ENCODE measurements at regions not wholly inside any gene's neighbourhood (a gene's known extent, or its start where the extent isn't known, plus 50 kb on each side); places are given as distances from the start of the nearest gene placed in this dataset.
"Not testable (repeated sequence)": the region's sequence is repeated elsewhere in the genome, so short reads cannot be mapped to it uniquely, and the experiment has no call there.

DNA sequence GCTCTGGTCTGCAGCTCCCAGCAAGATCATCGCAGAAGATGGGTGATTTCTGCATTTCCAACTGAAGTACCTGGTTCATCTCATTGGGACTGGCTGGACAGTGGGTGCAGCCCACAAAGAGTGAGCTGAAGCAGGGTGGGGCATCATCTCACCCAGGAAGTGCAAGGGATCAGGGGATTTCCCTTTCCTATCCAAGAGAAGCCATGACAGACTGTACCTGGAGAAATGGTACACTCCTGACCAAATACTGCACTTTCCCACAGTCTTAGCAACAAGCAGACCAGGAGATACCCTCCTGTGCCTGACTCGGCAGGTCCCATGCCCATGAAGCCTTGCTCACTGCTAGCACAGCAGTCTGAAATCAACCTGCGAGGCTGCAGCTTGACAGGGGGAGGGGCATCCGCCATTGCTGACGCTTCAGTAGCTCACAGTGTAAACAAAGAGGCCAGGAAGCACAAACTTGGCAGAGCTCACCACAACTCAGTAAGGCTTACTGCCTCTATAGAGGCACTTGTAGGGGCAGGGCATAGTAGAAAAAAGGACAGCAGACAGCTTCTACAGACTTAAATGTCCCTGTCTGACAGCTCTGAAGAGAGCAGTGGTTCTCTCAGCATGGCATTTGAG lies 60.5 kb downstream of the AREG start:
- not testable (repeated sequence) for DNase-seq (ENCODE audit: low read depth, low spot score)

DNA sequence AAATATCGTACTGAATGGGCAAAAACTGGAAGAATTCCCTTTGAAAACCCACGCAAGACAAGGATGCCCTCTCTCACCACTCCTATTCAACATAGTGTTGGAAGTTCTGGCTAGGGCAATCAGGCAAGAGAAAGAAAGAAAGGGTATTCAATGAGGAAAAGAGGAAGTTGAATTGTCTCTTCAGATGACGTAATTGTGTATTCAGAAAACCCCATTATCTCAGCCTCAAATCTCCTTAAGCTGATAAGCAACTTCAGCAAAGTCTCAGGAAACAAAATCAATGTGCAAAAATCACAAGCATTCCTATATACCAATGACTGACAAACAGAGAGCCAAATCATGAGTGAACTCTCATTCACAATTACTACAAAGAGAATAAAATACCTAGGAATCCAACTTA lies 64.4 kb downstream of the AREG start:
- DNase-seq (ENCODE audit: low read depth, low spot score), result not testable (repeated sequence)

DNA sequence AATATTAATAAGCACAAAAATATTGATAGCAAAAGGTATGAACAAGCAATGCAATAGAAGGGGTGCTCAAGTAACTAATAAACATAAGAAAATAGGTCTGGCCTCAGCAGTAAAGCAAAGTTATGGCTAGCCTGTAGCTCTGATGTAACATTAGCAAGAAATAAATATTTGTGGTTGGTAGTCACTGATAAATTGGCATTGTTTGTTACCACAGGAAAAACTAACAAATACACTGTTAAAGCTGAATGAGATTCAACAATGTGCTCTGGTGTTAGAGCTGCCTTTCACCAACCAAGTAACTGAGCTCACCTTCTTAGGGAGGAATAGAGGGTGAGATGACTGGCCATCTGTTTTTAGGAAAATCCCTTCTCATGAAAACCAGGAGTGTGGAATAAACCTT lies 71.4 kb downstream of the AREG start:
- no peak for DNase-seq (ENCODE audit: low read depth, low spot score)

DNA sequence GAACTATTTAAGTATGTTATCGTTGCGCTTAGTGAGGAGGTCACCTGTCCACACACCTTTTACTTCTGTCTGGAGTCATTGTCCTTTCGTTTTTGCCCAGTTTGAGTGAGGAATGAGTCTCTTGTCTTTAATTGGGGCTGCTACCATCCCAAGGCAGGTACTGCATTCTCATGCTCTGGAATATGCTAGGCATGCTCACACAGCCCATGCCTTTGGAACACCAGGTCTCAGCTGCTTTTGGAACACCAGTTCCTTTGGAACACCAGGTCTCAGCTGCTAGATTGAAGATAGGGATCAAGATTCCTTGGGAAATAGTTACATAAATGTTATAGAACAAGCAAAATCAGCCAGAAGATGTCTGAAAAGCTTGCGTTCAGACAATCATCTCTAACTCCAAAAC lies 73.1 kb downstream of the AREG start:
- DNase-seq (ENCODE audit: low read depth, low spot score), result no peak

DNA sequence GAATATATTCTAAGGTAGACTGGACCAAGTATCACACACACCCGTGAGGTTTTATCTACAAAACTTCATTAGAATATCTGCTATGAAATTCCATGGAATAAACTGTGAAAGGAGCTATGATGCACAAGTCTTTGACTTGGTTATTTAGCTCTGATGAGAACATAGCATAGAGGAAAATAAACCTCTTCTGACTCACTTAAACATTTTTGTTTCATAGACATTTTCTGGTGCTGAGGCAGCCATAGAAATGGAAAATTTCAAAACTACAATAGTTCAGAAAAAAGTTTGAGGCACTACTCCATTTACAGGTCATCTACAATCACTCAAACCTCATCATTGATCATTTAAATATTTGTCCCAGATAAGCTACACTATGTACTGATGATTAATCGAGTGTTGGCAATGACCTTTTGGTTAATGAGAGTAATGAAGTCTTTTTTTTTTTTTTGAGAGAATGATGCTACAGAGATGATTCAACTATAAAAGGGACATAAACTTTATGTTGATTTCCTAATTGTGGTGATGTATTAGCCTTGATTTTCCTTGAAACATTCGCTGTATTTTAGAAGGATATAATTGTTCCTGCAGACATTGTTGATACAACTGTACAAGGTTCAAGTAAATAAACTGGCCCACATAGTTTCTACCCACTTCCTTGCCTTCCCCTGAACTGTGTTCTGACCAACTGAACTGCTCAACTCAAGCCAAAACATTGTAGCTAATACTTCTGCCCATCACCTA lies 77.5 kb downstream of the AREG start:
- DNase-seq (ENCODE audit: low read depth, low spot score), result no peak

DNA sequence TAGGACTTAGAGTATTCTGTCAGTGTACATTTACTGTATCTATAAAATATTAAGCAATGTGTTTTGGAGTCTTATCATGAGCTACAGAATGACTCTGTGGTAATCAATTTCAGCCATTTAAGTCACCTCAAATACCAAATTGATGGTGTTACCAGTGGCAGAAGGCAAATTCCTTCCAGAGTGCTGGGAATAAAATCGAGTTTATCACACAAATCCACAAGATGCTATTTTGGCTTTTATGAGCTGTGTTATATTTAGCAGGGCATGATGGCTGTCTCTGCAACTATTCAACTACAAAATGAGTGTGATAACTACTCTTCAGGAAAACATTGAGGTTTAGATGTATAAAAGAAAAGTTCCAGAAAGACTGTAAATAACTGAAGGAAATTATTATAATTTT lies 78.2 kb downstream of the AREG start:
- no peak for DNase-seq (ENCODE audit: low read depth, low spot score)

DNA sequence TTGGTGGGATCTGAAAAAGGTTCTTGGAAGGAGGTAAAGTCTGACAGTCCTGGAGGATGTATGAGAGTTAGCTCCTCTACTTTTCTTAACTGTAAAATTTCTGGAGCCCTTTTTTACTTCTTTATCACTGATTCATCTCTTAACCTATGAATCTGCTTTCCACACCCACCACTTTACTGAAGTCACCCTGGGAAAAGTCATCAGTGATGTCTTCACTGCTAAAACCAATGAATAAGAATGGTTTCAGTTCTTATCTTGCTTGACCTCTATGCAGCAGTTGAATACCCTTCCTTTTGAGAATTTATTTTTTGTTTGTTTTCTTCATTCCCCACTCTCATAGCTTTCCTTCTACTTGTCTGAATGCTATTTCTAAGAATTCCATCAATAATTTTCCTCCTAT lies 80.0 kb downstream of the AREG start:
- DNase-seq (ENCODE audit: low read depth, low spot score), result no peak

DNA sequence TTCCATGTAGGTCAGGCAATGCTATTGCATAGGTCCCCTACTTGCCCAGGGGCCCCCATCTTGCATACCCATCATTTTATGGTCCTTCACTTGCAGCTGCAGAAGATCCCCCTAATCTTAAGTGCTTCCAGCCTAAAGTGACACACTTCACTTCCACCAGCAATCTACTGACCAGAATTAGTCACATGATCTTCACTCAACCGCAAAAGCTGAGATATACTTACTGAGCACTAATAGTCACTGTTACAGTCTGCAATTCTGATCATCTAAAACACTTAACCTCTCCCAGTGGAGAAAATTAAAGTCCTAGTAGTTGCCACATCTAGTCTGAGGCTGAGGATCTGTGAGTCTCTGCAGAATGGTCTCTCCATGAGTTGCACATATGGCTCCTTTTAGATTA lies 82.1 kb downstream of the AREG start:
- DNase-seq (ENCODE audit: low read depth, low spot score), result no peak

DNA sequence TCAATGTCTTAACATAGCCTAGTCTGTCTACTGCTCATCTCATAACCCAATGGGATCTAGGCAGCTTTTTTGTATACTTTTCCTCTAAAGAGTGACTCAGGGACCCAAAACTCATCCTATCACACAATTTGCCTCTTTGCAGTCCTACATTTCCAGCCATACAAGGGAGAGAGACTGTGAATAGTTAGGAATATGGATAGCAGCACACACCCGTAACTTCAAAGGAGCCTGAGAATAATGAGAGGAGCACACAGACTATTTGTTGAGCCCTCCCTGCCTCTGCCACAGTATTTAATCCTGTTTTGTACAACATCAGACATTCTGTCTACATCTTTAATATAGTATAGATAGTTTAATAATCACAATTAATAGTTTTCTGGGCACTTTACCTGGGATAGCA lies 83.2 kb downstream of the AREG start:
- DNase-seq (ENCODE audit: low read depth, low spot score), result no peak

DNA sequence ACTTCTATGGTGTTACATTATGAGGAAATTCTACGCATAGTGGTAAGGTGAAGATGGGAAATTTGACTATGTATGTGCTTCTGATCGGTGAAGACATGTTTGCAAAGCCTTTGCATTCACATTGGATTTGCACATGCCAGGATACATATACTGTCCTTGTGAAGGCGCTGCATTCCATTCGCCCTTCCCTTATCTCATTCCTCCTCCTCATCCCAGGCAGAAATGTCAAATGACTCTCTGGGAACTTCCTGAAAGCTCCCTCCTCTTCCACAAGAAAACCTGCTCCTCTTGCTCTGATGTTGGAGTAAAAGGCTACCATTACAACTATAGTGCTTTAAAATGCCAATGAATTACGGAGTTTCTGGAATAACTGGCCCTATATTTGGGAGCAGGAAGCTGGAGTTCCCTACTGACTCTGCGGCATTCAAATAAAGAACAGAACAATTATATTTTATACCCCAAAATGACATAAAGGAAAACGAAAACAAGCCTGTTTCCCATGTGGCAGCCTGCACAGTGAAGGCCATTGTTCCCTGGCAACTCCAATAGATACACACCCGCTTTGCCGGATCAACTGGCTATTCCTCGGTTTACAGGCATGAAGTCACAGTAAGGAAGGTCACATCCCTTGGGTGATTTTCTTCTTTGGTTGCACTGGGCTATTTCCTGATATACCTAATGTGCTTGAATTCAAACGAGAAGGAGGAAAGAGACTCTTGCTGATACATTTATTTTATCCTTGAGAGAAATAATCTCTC lies 84.5 kb downstream of the AREG start:
- DNase-seq (ENCODE audit: low read depth, low spot score), result no peak

DNA sequence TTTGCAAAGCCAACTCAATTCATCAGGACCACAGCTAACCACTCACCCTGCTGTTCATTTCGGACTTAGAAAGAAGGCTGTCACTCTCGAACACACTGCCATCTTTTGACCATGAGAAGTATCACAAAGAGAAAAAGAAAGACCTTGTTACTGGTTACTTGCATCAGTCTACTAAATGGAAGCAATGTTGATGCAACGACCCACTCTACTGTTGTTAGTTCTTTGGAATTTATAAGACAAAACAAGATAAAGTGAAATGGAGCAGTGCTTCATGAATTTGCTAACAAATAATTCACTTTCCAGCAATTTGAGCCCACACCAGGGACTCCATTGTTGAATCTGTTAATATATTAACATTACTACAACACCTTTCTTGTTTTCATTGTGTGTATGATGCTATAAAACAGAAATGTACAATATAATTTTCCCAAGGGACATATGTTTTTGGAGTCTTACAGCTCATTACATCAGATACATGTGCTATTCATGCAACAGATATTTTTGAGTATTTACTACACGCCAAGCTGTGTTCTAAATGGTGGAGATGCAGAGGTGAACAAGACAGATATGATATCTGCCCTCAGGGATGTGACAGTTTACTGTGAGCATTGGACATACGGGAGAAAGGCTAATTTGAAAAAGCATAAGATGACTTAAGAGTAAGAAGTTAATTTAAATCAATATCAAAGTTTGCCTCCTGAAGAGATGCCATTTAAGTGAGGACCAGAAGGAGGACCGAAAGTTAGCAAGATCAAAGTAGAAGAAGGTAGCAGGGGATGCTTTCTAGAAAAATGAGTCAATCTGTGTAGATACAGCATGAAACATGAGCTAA lies 87.2 kb downstream of the AREG start:
- DNase-seq (ENCODE audit: low read depth, low spot score), result peak; percentile 65

DNA sequence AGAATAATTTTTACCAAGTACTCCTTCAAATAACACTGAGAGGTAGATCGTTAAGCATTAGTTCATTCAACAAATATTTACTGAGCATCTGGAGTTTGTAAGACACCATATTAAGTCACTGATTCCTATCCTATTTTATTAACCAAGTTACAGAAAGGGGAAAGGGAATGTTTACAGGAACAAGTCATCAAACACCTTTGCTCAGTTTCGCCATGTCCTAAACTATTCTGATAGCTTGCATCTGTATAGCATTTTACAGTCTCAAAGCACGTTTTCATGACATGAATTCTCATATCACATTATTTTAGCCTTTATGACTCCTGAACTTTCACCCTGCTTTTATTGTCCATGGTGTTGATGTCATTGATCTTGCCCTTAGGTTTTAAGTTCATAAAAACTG lies 89.2 kb downstream of the AREG start:
- no peak for DNase-seq (ENCODE audit: low read depth, low spot score)

DNA sequence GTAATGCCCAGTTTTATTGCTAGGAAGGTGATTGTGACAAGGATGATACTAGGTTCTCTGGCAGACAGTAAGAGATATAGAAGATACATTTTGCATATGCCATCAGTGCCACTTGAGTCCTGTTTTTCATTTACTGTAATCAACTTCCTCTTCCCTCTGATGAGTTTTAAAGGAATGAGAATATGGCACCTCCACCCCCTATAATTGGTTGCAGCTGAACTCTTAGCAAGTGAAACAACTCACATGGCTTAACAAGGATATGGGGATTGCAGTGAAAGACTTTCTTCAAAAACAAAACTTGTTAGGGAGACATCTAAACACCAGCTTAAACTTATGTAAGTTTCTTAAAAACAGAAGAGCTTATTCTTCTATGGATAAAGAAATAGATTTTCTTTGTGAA lies 90.0 kb downstream of the AREG start:
- DNase-seq (ENCODE audit: low read depth, low spot score), result no peak

DNA sequence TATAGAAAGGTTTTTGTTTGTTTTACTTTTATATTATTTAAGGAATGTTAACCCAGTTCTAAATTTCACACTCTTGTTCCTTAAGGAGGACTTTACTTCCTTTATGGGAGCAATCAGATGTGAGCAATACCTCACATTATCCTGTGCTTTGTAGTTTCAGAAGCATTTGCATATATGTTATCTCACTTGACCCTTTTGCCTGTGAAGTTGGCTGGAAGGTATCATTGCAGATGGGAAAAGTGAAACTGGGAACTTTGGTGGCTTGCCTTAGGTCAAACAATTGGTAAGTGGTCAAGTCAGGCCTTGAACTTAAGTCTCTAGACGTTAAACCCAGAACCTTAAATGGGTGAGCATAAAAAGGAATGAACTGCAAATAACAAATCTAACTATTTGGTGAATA lies 90.6 kb downstream of the AREG start:
- no peak for DNase-seq (ENCODE audit: low read depth, low spot score)

DNA sequence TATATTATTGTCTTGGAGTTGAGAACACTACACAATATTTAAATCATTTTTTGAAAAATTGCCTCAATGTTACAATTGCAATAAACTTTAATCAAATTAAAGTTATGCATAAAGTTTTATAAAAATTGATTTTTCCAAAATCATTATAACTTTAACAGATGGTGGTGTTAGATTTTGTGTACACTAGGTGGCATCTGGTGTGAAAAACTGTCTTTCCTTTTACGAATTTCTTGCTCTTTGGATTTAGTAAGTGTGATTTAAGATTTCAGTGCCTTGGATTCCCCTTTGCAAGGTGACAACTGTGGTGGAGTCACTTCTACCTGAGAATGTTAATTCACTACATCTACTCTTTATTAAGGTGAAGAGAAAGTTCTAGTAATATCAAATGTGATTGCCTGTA lies 91.6 kb downstream of the AREG start:
- no peak for DNase-seq (ENCODE audit: low read depth, low spot score)

DNA sequence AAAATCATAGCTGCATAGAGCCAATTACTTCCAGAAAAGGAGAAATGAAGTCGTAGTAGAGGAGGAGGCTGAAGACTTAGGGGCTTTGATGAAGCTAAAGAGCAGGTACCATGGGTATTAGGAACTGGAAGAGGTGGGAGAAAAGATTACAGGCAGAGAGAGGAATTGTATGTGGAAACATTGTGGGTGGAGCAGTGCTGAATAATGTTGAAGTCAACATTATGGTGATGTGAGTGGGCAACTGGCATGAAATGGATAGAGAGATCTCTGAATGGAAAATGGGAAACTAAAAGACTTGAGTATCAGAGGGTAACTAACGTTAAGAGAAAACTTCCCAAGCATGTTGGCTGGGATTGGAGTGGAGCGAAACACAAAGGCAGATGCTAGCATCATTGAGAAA lies 92.5 kb downstream of the AREG start:
- no peak for DNase-seq (ENCODE audit: low read depth, low spot score)

DNA sequence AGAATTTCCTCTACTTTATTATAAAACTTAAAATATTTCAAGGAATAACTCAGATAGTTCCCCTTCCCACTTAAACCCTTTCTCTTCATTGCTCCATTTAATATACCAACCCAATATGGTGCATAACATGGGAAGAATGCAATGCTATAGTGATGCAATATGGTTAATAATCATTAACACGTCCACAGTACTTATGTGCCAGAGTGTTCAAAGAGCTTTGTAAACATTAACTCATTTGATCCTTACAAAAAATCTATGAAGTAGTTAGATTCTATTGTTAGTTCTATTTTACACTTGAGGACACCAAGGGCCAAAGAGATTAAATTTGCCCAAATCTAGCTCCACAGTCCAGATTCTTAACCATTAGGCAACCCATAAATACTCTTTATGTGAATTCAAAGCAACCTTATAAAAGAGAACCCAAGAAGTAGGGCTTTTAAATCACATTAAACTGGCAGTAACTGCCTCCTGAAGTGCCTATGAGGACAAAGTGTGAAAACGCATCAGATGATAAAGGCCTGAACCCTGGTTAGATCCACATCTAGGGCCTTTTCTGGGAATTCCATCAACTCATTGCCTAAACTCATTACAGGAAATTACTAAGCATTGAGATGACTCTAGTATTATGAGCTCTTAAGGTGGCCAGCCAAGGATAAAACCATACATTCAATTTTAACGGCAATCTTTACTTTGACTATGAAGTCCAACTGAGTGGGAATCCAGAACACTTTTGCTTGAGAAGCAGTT lies 94.3 kb downstream of the AREG start:
- DNase-seq (ENCODE audit: low read depth, low spot score), result no peak

DNA sequence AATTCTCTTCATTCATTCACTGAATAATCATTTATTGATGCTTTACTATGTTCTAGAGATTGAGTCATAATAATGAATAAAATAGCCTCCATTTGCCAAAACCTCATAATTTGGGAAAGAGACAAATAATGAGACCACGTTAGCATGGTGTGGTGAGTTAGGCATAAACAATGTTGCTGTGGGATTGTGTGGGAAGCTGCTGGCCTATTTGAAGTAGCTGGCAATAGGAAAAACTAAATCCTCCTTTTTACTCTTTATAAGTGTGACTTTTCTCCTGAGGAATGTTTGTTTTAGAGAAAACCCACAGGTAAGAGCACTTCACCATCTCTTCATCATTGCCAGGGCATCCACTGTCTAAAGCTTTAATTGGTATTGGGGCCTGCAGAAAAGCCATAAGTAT lies 95.3 kb downstream of the AREG start:
- DNase-seq (ENCODE audit: low read depth, low spot score), result no peak

DNA sequence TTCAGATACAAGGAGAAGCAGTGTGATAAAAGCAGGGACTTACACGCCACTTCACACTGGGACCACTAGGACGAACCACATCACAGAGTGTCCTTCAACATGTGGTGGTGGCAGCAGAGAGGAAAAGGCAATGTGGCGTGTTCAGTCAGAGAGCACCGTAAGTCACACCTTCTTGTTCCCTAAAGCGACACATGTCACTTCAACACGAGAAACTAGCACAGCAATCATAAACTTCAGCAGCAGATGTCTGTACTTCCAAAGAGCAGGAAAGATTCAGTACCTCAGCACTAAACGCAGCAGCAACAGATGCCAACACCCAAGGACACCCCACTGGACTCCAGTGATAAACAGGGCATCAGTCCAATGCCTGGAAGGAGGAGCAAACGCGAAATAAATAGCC lies 96.7 kb downstream of the AREG start:
- DNase-seq (ENCODE audit: low read depth, low spot score), result no peak

DNA sequence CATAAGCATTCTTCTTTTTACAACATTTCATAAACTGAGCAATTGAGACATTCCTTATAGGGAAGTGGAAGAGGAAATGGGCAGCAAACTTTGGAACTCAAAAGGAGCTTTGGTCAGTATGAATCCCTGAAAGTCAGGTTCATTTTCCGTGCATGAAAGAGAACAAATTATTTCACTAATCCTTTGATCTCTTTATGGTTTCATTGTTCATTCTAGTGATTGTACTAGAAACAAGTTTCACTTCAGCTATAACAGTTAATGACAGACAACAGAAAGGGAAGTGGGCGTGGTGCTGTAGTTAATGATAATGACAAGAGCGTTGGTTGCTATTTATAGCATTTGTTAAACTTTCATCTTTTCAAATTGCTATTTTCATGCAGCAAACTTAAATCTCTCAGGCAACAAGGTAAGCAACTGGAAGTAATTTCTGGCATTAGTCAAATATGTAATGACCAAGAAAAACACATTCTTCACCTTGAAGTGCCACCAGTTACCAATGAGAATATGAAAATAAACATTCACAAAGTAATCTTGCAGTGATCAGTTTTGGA lies 98.4 kb downstream of the AREG start:
- no peak for DNase-seq (ENCODE audit: low read depth, low spot score)

DNA sequence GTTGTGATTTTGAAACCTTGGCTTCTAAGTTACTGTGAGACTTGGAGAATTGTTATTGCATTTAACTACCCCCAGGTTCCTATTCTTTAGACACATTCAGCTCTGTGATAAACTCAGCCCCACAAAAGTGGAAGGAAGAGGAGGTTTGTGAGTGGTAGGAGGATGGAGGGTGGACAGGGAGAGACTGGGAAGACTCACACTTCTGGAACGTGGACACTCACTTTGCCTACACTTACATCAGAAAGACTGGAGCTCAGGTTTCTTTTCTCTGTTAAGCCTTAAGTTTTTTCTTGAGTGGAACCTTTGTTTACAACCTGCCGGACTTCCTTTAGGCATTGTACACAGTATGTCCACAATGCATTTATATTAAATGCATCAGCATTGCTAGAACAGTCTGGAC lies 99.0 kb downstream of the AREG start:
- no peak for DNase-seq (ENCODE audit: low read depth, low spot score)
